HG02884 (cell line): ENCODE measurements at regions not wholly inside any gene's neighbourhood (a gene's known extent, or its start where the extent isn't known, plus 50 kb on each side); places are given as distances from the start of the nearest gene placed in this dataset.

Experiments used
- ATAC-seq: cut with Tn5 transposase; IDR thresholded peaks from one replicate; pipeline ENCODE4 v1.9.1; 2021; ENCODE audit warnings: mild to moderate bottlenecking, moderate library complexity; ENCODE audit not compliant: unreplicated experiment

- ATAC-seq: no peak
Measured at GRCh38 chr5:155193483-155194107, 180.0 kb downstream of the KIF4B start.

GRCh38 chr5:155200608-155201007 is 187.1 kb downstream of the KIF4B start:
- no peak for ATAC-seq

DNA sequence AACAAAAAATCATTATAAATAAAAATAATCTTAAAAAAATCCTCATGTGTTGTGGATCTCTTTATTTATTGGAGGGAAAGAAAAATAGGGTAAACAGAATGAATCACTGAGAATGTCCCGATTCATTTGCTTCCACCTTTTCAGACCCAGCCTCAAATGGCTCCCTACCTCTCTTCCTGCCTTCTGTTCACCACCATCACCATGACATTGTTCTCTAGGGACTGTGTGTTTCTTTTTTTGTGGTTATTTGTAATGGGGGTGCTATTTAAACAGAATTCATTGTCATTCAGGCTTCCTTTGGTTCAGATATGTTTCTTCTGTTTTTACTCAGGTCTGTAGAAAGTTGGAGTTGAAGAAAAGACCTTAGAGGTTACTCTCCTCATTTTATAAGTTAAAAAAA is 198.2 kb downstream of the KIF4B start:
- ATAC-seq: no peak

DNA sequence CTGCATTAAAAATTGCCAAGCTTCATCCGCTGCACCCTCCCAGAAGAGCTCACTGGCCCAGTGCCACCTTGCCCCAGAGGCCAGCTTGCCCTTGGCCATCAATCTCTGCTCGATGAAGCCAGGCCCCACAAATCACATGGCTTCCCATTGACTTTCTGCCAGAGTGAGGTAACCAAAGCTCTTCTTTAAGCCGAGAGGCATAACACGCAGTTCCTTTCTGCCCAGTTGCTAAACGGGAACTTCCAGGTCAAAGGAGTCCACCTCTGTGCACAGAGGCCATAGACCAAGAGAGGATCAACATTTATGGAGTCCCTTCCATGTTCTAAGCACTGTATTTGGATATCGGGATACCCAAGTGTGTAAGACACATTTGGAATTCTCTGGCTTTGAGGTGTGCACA is 208.8 kb downstream of the KIF4B start:
- no peak for ATAC-seq

DNA sequence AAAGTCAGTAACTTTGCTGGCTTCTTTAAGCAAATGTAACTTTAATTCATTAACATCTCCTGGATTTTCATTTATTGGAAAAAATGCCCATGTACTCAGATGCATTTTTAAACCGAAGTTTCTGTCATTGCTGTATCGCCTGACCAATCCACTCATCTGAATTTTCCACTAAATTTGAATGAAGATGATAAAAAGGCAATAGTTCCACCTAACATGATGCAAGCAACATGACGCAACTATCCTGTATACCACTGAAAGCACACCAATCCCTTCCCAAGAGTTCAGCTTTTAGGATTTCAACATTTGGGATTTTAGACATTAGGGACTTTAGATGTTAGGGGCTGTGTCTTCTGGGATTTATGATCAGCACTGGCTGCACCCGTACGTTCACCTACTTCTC is 215.6 kb downstream of the KIF4B start:
- ATAC-seq: no peak

- no peak for ATAC-seq
Measured at GRCh38 chr5:155239803-155240202, 226.2 kb downstream of the KIF4B start.

- ATAC-seq: no peak
Measured at GRCh38 chr5:155250596-155250995, 237.0 kb downstream of the KIF4B start.

DNA sequence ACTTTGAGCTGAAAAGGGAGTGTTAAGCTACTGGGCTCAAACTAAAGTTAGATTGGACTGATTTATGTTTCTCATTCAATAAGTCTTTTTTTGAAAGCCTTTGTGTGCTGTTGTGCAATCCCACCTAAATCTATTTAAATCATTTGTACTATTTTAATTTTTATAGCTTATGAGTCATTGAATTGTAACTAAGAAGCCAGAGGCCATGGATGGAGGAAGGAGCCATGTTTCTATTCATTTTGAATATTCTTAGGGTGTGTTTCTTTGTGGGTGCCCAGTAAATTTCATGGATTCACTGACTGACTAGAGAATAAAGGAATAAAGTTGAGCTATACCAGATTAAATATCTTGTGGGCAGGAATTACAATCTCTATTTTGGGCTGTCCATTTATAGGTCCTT is 238.5 kb downstream of the KIF4B start:
- no peak for ATAC-seq

DNA sequence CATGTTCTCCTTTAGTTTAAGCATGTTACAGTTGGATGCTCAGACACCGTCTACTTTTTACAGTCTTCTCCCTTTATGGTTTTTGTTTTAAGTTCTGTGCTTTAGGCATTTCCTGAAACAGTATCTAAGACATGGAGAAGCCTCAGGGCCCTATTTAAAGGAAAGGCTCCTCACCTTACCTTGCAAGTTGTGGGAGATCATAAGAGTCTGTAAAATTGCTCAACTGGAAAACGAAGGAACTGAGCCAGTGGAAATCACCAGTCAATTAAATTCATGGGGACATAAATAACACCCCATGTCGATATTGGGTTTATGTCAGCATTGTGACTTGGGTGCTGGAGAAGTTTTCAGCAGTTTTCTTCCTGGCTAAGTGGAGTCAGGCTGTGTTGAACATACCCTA is 239.2 kb downstream of the KIF4B start:
- ATAC-seq: no peak

GRCh38 chr5:155254399-155254798 is 240.8 kb downstream of the KIF4B start:
- no peak for ATAC-seq

DNA sequence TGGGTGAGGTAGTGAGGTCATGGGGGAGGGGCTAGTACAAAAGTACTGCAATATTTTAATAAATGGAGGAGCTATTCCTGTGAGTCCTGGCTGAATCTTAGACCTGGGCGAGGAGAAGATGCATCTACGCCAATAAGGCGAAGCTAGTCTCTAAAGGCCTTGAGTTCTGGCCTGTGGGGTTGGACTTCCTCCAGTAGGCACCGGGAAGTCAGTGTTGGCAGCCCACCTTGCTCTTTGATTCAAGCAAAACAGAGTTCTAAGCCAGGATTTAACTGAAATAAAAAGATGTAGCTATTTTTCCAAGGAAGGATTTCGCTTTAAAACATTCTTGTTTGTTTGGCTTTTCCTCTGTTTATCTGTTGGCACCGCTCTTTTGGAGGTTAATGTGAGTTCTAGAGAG is 244.6 kb downstream of the KIF4B start:
- ATAC-seq: no peak

DNA sequence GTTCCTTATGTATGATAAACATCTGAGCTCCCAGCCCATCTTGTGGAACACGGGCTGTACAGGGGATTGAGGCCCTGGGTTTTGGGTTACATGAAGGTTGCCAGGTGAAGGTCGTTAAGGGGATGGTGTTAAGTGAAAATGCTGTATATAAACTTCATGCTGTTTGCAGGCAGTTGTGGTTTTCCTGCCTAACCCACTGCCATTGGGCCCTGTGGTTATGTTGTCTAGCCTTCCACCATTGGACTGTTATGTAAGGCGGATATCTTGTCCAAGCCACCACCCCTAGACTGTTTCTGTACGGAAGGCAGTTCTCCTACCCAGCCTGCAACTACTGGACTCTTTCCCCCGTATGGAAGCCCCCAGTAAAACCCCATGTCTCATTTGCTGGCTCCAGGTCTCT is 246.1 kb downstream of the KIF4B start:
- ATAC-seq: no peak

DNA sequence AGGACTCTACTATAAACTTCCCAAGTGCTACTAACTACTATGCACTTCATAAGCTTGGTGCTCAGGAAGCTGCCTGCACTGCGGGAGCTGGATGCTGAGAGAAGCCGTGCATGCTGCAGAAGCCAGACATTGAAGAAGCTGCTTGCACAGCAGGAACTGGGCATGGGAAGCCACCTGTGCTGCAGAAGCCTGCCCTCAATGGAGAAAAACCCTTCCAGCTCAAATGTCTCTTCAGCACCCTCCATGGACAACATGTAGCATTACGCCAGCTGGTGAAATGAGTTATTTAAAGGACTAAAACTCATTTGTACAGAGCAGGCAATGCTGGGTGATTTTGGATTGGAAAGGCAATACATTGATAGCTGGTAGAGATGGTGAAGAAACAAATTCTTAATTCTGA is 247.2 kb downstream of the KIF4B start:
- ATAC-seq: peak; percentile 64

GRCh38 chr5:155263381-155263780 is 249.8 kb downstream of the KIF4B start:
- no peak for ATAC-seq

DNA sequence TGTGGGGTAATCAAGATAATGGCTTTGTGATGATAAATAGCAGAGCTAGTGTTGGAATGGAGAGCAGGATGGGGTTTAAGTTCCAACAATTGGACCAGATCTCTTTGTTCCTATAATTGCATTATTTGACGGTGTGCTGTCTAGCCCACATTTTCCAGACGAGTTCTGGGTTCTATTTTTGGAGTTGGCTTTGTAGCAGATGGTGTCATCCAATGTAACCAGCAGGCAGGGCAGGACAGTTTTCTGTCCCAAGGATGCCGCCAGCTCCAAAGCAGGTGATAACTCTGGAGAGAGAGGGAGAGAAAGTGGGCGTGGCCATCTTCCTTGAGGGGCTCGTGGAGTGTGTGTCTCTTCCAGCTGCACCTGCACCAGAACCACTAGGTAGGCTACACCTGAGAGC is 251.3 kb downstream of the KIF4B start:
- ATAC-seq: no peak

GRCh38 chr5:155268770-155269425 is 255.3 kb downstream of the KIF4B start:
- ATAC-seq: no peak

DNA sequence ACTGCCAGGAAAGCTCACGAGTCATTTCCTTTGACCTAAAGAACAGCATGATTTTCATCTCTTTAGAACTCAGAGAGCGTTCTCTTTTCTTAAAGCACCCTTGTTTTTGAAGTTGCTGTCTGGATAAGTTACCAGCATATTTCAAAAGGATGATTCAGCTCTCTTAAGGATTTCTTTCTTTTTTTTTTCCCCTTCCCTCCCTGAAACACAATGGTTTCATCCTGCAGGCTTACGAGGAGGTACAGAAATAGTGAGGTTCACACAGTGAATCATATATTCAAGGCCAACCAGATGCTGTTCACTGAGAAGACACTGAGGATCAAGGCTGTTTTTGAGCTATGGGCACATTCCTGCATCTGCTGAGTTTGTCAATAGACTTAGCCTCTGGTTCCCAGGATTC is 257.2 kb downstream of the KIF4B start:
- no peak for ATAC-seq

- ATAC-seq: no peak
Measured at GRCh38 chr5:155274484-155274883, 260.9 kb downstream of the KIF4B start.

DNA sequence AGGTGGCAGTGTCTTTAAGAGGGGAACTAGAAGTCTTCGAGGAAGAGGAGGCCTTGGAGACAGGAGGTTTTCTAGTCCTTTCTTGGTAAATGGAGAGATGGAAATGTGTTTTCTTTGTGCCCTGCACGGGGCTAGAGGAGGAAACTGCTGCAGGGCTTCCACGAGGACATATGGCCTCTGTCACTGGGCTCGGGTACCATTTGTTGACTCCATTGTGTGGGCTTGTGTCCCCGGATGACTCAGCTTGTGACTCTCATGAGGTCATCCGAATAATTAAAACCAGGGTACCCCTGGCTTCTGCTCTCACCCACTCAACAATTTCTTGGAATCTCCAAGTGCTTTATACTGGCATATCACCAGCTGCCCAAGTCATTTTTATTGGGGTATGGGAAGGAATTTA is 261.7 kb downstream of the KIF4B start:
- no peak for ATAC-seq

- ATAC-seq: no peak
Measured at GRCh38 chr5:155276231-155276630, 262.7 kb downstream of the KIF4B start.

- no peak for ATAC-seq
Measured at GRCh38 chr5:155278532-155278931, 265.0 kb downstream of the KIF4B start.

- no peak for ATAC-seq
Measured at GRCh38 chr5:155282503-155283107, 269.1 kb downstream of the KIF4B start.

- no peak for ATAC-seq
Measured at GRCh38 chr5:155285706-155286105, 272.2 kb downstream of the KIF4B start.
